H1 (cell line): ENCODE measurements at regions not wholly inside any gene's neighbourhood (a gene's known extent, or its start where the extent isn't known, plus 50 kb on each side); places are given as distances from the start of the nearest gene placed in this dataset.

Experiments used
- CTCF ChIA-PET: fragments of 300-600 bp; sonication (Branson Sonifier 250); formaldehyde crosslinking; loops from one replicate; lab custom pipeline; 2021; ENCODE audit not compliant: partially characterized antibody; lab: Charles Lee
- POLR2A ChIA-PET: fragments of 300-600 bp; sonication (Branson Sonifier 250); formaldehyde crosslinking; loops from one replicate; lab custom pipeline; 2021; ENCODE audit warnings: inconsistent platforms; ENCODE audit not compliant: partially characterized antibody; lab: Charles Lee
- DNase-seq, 2 experiments: peaks; one replicate each; pipeline versions ENCODE4 v3.0.0 to v3.0.0-alpha.2; 2010 to 2022; ENCODE audit warnings: low spot score in 2 of 2, low read depth in 1 of 2, mixed read lengths in 1 of 2
- FAIRE-seq: peaks from 2 replicates; lab custom pipeline; 2011; peaks lifted over from hg19 to GRCh38; lab: Jason Lieb, UNC
- H2AFZ ChIP-seq: 2 replicates; pipeline ENCODE4 v1.8.1; 2012; ENCODE audit warnings: low read length, inconsistent platforms
- H2AK5ac ChIP-seq: 2 replicates; pipeline ENCODE4 v1.6.1; 2013; ENCODE audit warnings: low read depth, low read length
- H2BK120ac ChIP-seq: replicated peaks from 2 replicates; pipeline ENCODE3; 2013; ENCODE audit warnings: low read depth, low read length, inconsistent platforms
- H2BK12ac ChIP-seq: 2 replicates; pipeline ENCODE4 v1.6.1; 2013; ENCODE audit warnings: low read depth, low read length
- H2BK15ac ChIP-seq: 2 replicates; pipeline ENCODE4 v1.6.1; 2013; ENCODE audit warnings: low read length
- H2BK20ac ChIP-seq: 2 replicates; pipeline ENCODE4 v1.6.1; 2013; ENCODE audit warnings: low read length
- H2BK5ac ChIP-seq: 2 replicates; pipeline ENCODE4 v1.6.1; 2013; ENCODE audit warnings: low read depth, low read length
- H3K14ac ChIP-seq: 2 replicates; pipeline ENCODE4 v1.6.1; 2013; ENCODE audit warnings: inconsistent platforms; ENCODE audit not compliant: insufficient read length
- H3K18ac ChIP-seq: 2 replicates; pipeline ENCODE4 v1.6.1; 2013; ENCODE audit warnings: low read length; ENCODE audit errors: extremely low read depth
- H3K23ac ChIP-seq: 2 replicates; pipeline ENCODE4 v1.6.1; 2013; ENCODE audit warnings: inconsistent platforms; ENCODE audit not compliant: insufficient read length
- H3K23me2 ChIP-seq: 2 replicates; pipeline ENCODE4 v1.6.1; 2013; ENCODE audit warnings: low read depth, low read length
- H3K27ac ChIP-seq: 2 replicates; pipeline ENCODE4 v1.6.1; 2011; ENCODE audit warnings: low read depth, low read length, inconsistent platforms
- H3K27me3 ChIP-seq, 4 experiments: replicated peaks in 1 of 4; 1 replicate in 1 of 4; 2 replicates in 3 of 4; pipeline versions ENCODE4 v1.6.1 to v1.8.1; 2011 to 2013; ENCODE audit warnings: low read length in 3 of 4, mild to moderate bottlenecking in 3 of 4, inconsistent platforms in 2 of 4, mixed read lengths in 2 of 4, moderate library complexity in 1 of 4; ENCODE audit not compliant: control insufficient read depth in 3 of 4, insufficient read depth in 3 of 4; ENCODE audit errors: extremely low read depth in 1 of 4
- H3K36me3 ChIP-seq, 4 experiments: 2 replicates each; pipeline versions ENCODE4 v1.6.1 to v1.8.1; 2011 to 2013; ENCODE audit warnings: mild to moderate bottlenecking in 4 of 4, low read length in 3 of 4, moderate library complexity in 2 of 4, control low read depth in 1 of 4, inconsistent platforms in 1 of 4; ENCODE audit not compliant: insufficient read depth in 4 of 4, control insufficient read depth in 2 of 4
- H3K4ac ChIP-seq: replicated peaks from 2 replicates; pipeline ENCODE3; 2013; ENCODE audit warnings: low read length, low read depth, mixed read lengths, inconsistent platforms; ENCODE audit not compliant: insufficient read length
- H3K4me1 ChIP-seq, 4 experiments: replicated peaks in 1 of 4; 1 replicate in 1 of 4; 2 replicates in 3 of 4; pipeline versions ENCODE4 v1.6.1 to v1.8.1; 2011 to 2013; ENCODE audit warnings: low read length in 3 of 4, inconsistent platforms in 2 of 4, mixed read lengths in 1 of 4; ENCODE audit not compliant: insufficient read depth in 4 of 4, control insufficient read depth in 3 of 4
- H3K4me2 ChIP-seq, 2 experiments: 2 replicates each; pipeline versions ENCODE4 v1.6.1 to v1.8.1; 2011 to 2013; ENCODE audit warnings: low read depth in 2 of 2, low read length in 2 of 2, control low read depth in 1 of 2, inconsistent platforms in 1 of 2, mild to moderate bottlenecking in 1 of 2; ENCODE audit not compliant: insufficient read depth in 1 of 2
- H3K4me3 ChIP-seq, 4 experiments: fragments of 200-600, 300-600 bp in 1 of 4; sonication (generic), shearing (Covaris generic), sonication (Bioruptor Twin) in 1 of 4; 2 replicates each; pipeline versions ENCODE4 v1.5.1 to v1.8.1; 2011 to 2016; ENCODE audit warnings: low read length in 4 of 4, low read depth in 3 of 4, control low read depth in 2 of 4, inconsistent platforms in 2 of 4, mild to moderate bottlenecking in 2 of 4, mixed read lengths in 1 of 4, moderate library complexity in 1 of 4; ENCODE audit not compliant: insufficient read depth in 2 of 4; ENCODE audit errors: extremely low read depth in 1 of 4
- H3K56ac ChIP-seq: replicated peaks from 2 replicates; pipeline ENCODE3; 2013; ENCODE audit warnings: low read depth, mild to moderate bottlenecking, mixed read lengths, low read length, inconsistent platforms; ENCODE audit not compliant: insufficient read length
- H3K79me1 ChIP-seq: 2 replicates; pipeline ENCODE4 v1.6.1; 2013; ENCODE audit warnings: low read depth, low read length, control low read depth
- H3K79me2 ChIP-seq, 2 experiments: 2 replicates each; pipeline versions ENCODE4 v1.6.1 to v1.8.1; 2012 to 2013; ENCODE audit warnings: low read length in 2 of 2, mild to moderate bottlenecking in 2 of 2, inconsistent platforms in 1 of 2; ENCODE audit not compliant: insufficient read depth in 2 of 2, control insufficient read depth in 1 of 2
- H3K9ac ChIP-seq, 4 experiments: replicated peaks in 1 of 4; 1 replicate in 1 of 4; 2 replicates in 3 of 4; pipeline versions ENCODE4 v1.6.1 to v1.8.1; 2011 to 2013; ENCODE audit warnings: low read depth in 3 of 4, low read length in 3 of 4, control low read depth in 2 of 4, mild to moderate bottlenecking in 2 of 4, moderate library complexity in 2 of 4, inconsistent platforms in 1 of 4; ENCODE audit errors: extremely low read depth in 1 of 4
- H3K9me3 ChIP-seq, 2 experiments: 2 replicates each; pipeline versions ENCODE4 v1.6.1 to v1.8.1; 2012 to 2013; ENCODE audit warnings: mild to moderate bottlenecking in 2 of 2, moderate library complexity in 2 of 2, control low read depth in 1 of 2, inconsistent platforms in 1 of 2, low read depth in 1 of 2, low read length in 1 of 2, mixed read lengths in 1 of 2; ENCODE audit not compliant: insufficient read depth in 2 of 2
- H4K20me1 ChIP-seq, 2 experiments: replicated peaks in 1 of 2; 2 replicates each; pipeline versions ENCODE3 to v1.8.1; 2011 to 2013; ENCODE audit warnings: inconsistent platforms in 2 of 2, low read length in 2 of 2, mild to moderate bottlenecking in 1 of 2; ENCODE audit not compliant: insufficient read depth in 2 of 2, control insufficient read depth in 1 of 2
- H4K5ac ChIP-seq: 2 replicates; pipeline ENCODE4 v1.6.1; 2013; ENCODE audit warnings: low read length, low read depth, mixed read lengths, inconsistent platforms; ENCODE audit not compliant: insufficient read length
- H4K8ac ChIP-seq: 2 replicates; pipeline ENCODE4 v1.8.0; 2013; ENCODE audit warnings: mild to moderate bottlenecking, moderate library complexity, low read length, inconsistent platforms; ENCODE audit not compliant: insufficient read depth; ENCODE audit errors: extremely low read depth
- H4K91ac ChIP-seq: replicated peaks from 2 replicates; pipeline ENCODE3; 2013; ENCODE audit warnings: low read length, mixed read lengths, inconsistent platforms; ENCODE audit not compliant: insufficient read length
- KDM4A ChIP-seq: IDR thresholded peaks from one replicate; pipeline ENCODE4 v1.7.1; 2012; ENCODE audit warnings: low read depth, mild to moderate bottlenecking, moderate library complexity, low read length, inconsistent platforms; ENCODE audit not compliant: severe bottlenecking
- POLR2A ChIP-seq, 2 experiments: IDR thresholded peaks; 1 replicate in 1 of 2; 2 replicates in 1 of 2; pipeline ENCODE4 v1.6.1; 2011; ENCODE audit warnings: low read depth in 2 of 2, low read length in 2 of 2, mild to moderate bottlenecking in 2 of 2; ENCODE audit errors: control extremely low read depth in 1 of 2
- YY1 ChIP-seq: IDR thresholded peaks from 2 replicates; pipeline ENCODE4 v1.6.1; 2011; ENCODE audit warnings: low read depth, mild to moderate bottlenecking, low read length
- WGBS, 2 experiments: shearing (Covaris generic) in 1 of 2; methylation state at CpG; one replicate each; pipeline versions ENCODE4 v1.1.6 to v1.1.7; 2013 to 2015; ENCODE audit warnings: low lambda C conversion rate in 2 of 2, mixed read lengths in 2 of 2, inconsistent platforms in 1 of 2, low coverage in 1 of 2, missing lambda C conversion rate in 1 of 2; ENCODE audit not compliant: insufficient replicate concordance in 2 of 2, insufficient coverage in 1 of 2, insufficient read length in 1 of 2; ENCODE audit errors: extremely low coverage in 1 of 2, missing lambda C conversion rate in 1 of 2; 5-methylcytosine and 5-hydroxymethylcytosine counted together

- WGBS, 2 experiments: 86% methylated on average over 20 of the region's 20 CpGs; no CpG with 5 or more reads in 1 of the 2 experiments
Observed at GRCh38 chr14:104316121-104316722, 177.8 kb downstream of the KIF26A start.

More at GRCh38 chr14:104316121-104316722, 177.8 kb downstream of the KIF26A start:
- no peak for FAIRE-seq
- Histone ChIP-seq H2BK120ac (no peak overlapping the region), H4K91ac (no peak overlapping the region), H3K79me1 (no peaks in the 10 kb centered on the region), H2BK15ac (no peak overlapping the region), H3K27me3 (no peaks in the 10 kb centered on the region; a peak in 1 of 7 replicates), H4K20me1 (peaks cover 0 to 1% of the 10 kb centered on the region in 2 experiments), H3K9me3 (no peaks in the 10 kb centered on the region), H3K56ac (no peak overlapping the region), H3K23ac (no peak overlapping the region), H2BK20ac (no peak overlapping the region), H3K18ac (no peak overlapping the region), H3K4me2 (no peak overlapping the region), H3K79me2 (no peaks in the 10 kb centered on the region), H3K27ac (no peak overlapping the region), H4K8ac (peak overlapping the region; percentile 44; the same call in 1 of the 2 replicates), H2AFZ (no peak overlapping the region), H3K36me3 (no peaks in the 10 kb centered on the region), H3K4me1 (no peaks in the 10 kb centered on the region; a peak in 1 of 7 replicates), H2AK5ac (no peak overlapping the region), H3K4ac (no peak overlapping the region), H3K23me2 (no peaks in the 10 kb centered on the region), H3K4me3 (no peak overlapping the region), H3K14ac (no peak overlapping the region), H4K5ac (no peak overlapping the region), H3K9ac (no peak overlapping the region), H2BK5ac (no peak overlapping the region), H2BK12ac (no peak overlapping the region)
- no peak for DNase-seq
- CTCF ChIA-PET: interaction anchor here (1.2 to 1.7 kb wide), 2 partner anchors 22 to 28 kb away, joined by 3 to 4 read pairs; no protein-coding TSS in a partner anchor
- POLR2A ChIA-PET: interaction anchor here (1.2 kb wide), 1 partner anchor 25 kb away, joined by 4 read pairs; no protein-coding TSS in a partner anchor
- no peak for TF ChIP-seq KDM4A
- TF ChIP-seq POLR2A (IDR thresholded peaks at IDR 0.05; ENCODE audit: control extremely low read depth in 1 of 2, low read depth in 2 of 2, low read length in 2 of 2): no peak
- TF ChIP-seq YY1: no peak
